Suppressor macrophage (primary cell): ENCODE measurements at regions not wholly inside any gene's neighbourhood (a gene's known extent, or its start where the extent isn't known, plus 50 kb on each side); places are given as distances from the start of the nearest gene placed in this dataset.
"Not testable (repeated sequence)": the region's sequence is repeated elsewhere in the genome, so short reads cannot be mapped to it uniquely, and the experiment has no call there.

ENCODE experiments used
- DNase-seq, 4 experiments: peaks; one replicate each; pipeline ENCODE4 v3.0.0-alpha.2; 2020 to 2022

- DNase-seq: no peak
Observed at GRCh38 chr2:13230221-13230620, 513.5 kb downstream of the TRIB2 start.

GRCh38 chr2:13240061-13240460, 523.3 kb downstream of the TRIB2 start:
- no peak for DNase-seq

GRCh38 chr2:13240789-13241487, 524.2 kb downstream of the TRIB2 start:
- no peak for DNase-seq

GRCh38 chr2:13252615-13253014, 535.9 kb downstream of the TRIB2 start:
- no peak for DNase-seq

- DNase-seq: no peak
Observed at GRCh38 chr2:13255485-13255884, 538.7 kb downstream of the TRIB2 start.

- DNase-seq: no peak
Observed at GRCh38 chr2:13260402-13260801, 543.7 kb downstream of the TRIB2 start.

- no peak for DNase-seq
Observed at GRCh38 chr2:13266166-13266565, 549.4 kb downstream of the TRIB2 start.

GRCh38 chr2:13284688-13285087, 568.0 kb downstream of the TRIB2 start:
- no peak for DNase-seq

- no peak for DNase-seq
Observed at GRCh38 chr2:13289310-13289709, 572.6 kb downstream of the TRIB2 start.

- DNase-seq: not testable (repeated sequence)
Observed at GRCh38 chr2:13308478-13308805, 591.7 kb downstream of the TRIB2 start.

- no peak for DNase-seq
Observed at GRCh38 chr2:13308989-13309388, 592.3 kb downstream of the TRIB2 start.

- no peak for DNase-seq
Observed at GRCh38 chr2:13332060-13332459, 615.3 kb downstream of the TRIB2 start.

- DNase-seq: not testable (repeated sequence)
Observed at GRCh38 chr2:13334071-13334470, 617.3 kb downstream of the TRIB2 start.

GRCh38 chr2:13334545-13334944, 617.8 kb downstream of the TRIB2 start:
- DNase-seq: no peak

GRCh38 chr2:13335862-13336535, 619.3 kb downstream of the TRIB2 start:
- DNase-seq: no peak

GRCh38 chr2:13351068-13351467, 634.3 kb downstream of the TRIB2 start:
- no peak for DNase-seq

- DNase-seq: no peak
Observed at GRCh38 chr2:13353083-13353482, 636.3 kb downstream of the TRIB2 start.

GRCh38 chr2:13354031-13354430, 637.3 kb downstream of the TRIB2 start:
- no peak for DNase-seq

GRCh38 chr2:13381928-13382327, 665.2 kb downstream of the TRIB2 start:
- not testable (repeated sequence) for DNase-seq

GRCh38 chr2:13389172-13389571, 672.4 kb downstream of the TRIB2 start:
- DNase-seq: not testable (repeated sequence)

GRCh38 chr2:13390676-13391075, 673.9 kb downstream of the TRIB2 start:
- no peak for DNase-seq

- DNase-seq: no peak
Observed at GRCh38 chr2:13401312-13401711, 684.6 kb downstream of the TRIB2 start.

- no peak for DNase-seq
Observed at GRCh38 chr2:13413989-13414388, 697.3 kb downstream of the TRIB2 start.

GRCh38 chr2:13414897-13415296, 698.2 kb downstream of the TRIB2 start:
- DNase-seq: no peak

- no peak for DNase-seq
Observed at GRCh38 chr2:13433954-13434353, 717.2 kb downstream of the TRIB2 start.
